AG20443 (cell line): ENCODE measurements at regions not wholly inside any gene's neighbourhood (a gene's known extent, or its start where the extent isn't known, plus 50 kb on each side); places are given as distances from the start of the nearest gene placed in this dataset.
A peak's percentile ranks its signal among the peaks of the same experiment; 100 is the strongest.

Experiments used
- DNase-seq: peaks from one replicate; pipeline ENCODE4 v3.0.0; 2012; ENCODE audit warnings: low spot score, mixed read lengths

GRCh38 chr6:2462831-2463230, 217.4 kb upstream of the GMDS start:
- no peak for DNase-seq

GRCh38 chr6:2460216-2460745, 214.9 kb upstream of the GMDS start:
- no peak for DNase-seq

- DNase-seq: peak; percentile 62
These were observed 208.8 kb upstream of the GMDS start for GRCh38 chr6:2454180-2454579.

GRCh38 chr6:2450546-2450945, 205.1 kb upstream of the GMDS start:
- no peak for DNase-seq

- DNase-seq: no peak
These were observed 204.2 kb upstream of the GMDS start for GRCh38 chr6:2449572-2449940.

GRCh38 chr6:2448826-2449571, 203.6 kb upstream of the GMDS start:
- peak; percentile 80 for DNase-seq

GRCh38 chr6:2447931-2448330, 202.5 kb upstream of the GMDS start:
- no peak for DNase-seq

GRCh38 chr6:2447318-2447920, 202.0 kb upstream of the GMDS start:
- no peak for DNase-seq

- DNase-seq: no peak
These were observed 196.4 kb upstream of the GMDS start for GRCh38 chr6:2441601-2442475.

GRCh38 chr6:2440516-2440915, 195.1 kb upstream of the GMDS start:
- DNase-seq: no peak

GRCh38 chr6:2439632-2440031, 194.2 kb upstream of the GMDS start:
- DNase-seq: no peak

GRCh38 chr6:2439082-2439481, 193.7 kb upstream of the GMDS start:
- DNase-seq: no peak

GRCh38 chr6:2436410-2437154, 191.2 kb upstream of the GMDS start:
- DNase-seq: no peak

GRCh38 chr6:2435323-2435722, 189.9 kb upstream of the GMDS start:
- no peak for DNase-seq

GRCh38 chr6:2434912-2435311, 189.5 kb upstream of the GMDS start:
- no peak for DNase-seq

GRCh38 chr6:2434116-2434515, 188.7 kb upstream of the GMDS start:
- DNase-seq: no peak

GRCh38 chr6:2433711-2434110, 188.3 kb upstream of the GMDS start:
- DNase-seq: no peak

GRCh38 chr6:2433266-2433665, 187.9 kb upstream of the GMDS start:
- no peak for DNase-seq

GRCh38 chr6:2432292-2432691, 186.9 kb upstream of the GMDS start:
- DNase-seq: peak; percentile 89

GRCh38 chr6:2430612-2431011, 185.2 kb upstream of the GMDS start:
- no peak for DNase-seq

- DNase-seq: peak; percentile 22
These were observed 184.1 kb upstream of the GMDS start for GRCh38 chr6:2429460-2429859.

- no peak for DNase-seq
These were observed 183.6 kb upstream of the GMDS start for GRCh38 chr6:2429032-2429431.
